ENCODE measurements at regions not wholly inside any gene's neighbourhood (a gene's known extent, or its start where the extent isn't known, plus 50 kb on each side); places are given as distances from the start of the nearest gene placed in this dataset.
A peak's percentile ranks its signal among the peaks of the same experiment; 100 is the strongest.
"Not testable (repeated sequence)": the region's sequence is repeated elsewhere in the genome, so short reads cannot be mapped to it uniquely, and the experiment has no call there.

DNA sequence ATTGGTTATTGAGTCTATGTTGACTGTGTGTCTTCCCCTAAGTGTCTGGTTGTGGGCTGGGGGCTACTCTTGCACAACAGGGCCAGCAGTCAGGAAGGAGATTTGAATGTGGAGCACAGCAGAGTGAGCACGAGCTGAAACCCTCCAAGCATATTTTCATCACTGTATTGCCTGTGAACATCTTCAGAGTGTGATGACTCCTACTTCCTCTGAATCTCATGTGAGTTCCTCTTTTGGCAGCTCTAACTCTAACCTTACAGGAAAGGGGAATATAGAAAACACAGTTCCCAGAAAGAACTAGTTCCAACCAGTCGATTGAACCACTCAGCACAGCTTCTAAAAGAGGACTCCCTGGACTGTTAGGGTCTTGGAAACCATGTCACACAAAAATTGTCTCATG lies 211.6 kb downstream of the RAP2B start:
- DNase-seq, result no peak
- no peaks in the 10 kb centered on the region for H3K27me3 ChIP-seq
- intact Hi-C loops (cut with DNase I; ENCODE audit: low total_unique reads), result no loop called here
- no peak overlapping the region for H3K4me3 ChIP-seq
- H3K4me1 ChIP-seq, result no peaks in the 10 kb centered on the region
- 76 to 84% methylated on average over 2 of the region's 2 CpGs for WGBS, 2 donors
- H3K9me3 ChIP-seq, result no peaks in the 10 kb centered on the region
- H3K27ac ChIP-seq, result no peak overlapping the region
- no peaks in the 10 kb centered on the region for H3K36me3 ChIP-seq (ENCODE audit: low read depth, missing control alignments)
- no peak for TF ChIP-seq POLR2A (IDR thresholded peaks at IDR 0.05)
- TF ChIP-seq, protein P1, sequence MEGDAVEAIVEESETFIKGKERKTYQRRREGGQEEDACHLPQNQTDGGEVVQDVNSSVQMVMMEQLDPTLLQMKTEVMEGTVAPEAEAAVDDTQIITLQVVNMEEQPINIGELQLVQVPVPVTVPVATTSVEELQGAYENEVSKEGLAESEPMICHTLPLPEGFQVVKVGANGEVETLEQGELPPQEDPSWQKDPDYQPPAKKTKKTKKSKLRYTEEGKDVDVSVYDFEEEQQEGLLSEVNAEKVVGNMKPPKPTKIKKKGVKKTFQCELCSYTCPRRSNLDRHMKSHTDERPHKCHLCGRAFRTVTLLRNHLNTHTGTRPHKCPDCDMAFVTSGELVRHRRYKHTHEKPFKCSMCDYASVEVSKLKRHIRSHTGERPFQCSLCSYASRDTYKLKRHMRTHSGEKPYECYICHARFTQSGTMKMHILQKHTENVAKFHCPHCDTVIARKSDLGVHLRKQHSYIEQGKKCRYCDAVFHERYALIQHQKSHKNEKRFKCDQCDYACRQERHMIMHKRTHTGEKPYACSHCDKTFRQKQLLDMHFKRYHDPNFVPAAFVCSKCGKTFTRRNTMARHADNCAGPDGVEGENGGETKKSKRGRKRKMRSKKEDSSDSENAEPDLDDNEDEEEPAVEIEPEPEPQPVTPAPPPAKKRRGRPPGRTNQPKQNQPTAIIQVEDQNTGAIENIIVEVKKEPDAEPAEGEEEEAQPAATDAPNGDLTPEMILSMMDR (IDR thresholded peaks at IDR 0.05), result no peak

DNA sequence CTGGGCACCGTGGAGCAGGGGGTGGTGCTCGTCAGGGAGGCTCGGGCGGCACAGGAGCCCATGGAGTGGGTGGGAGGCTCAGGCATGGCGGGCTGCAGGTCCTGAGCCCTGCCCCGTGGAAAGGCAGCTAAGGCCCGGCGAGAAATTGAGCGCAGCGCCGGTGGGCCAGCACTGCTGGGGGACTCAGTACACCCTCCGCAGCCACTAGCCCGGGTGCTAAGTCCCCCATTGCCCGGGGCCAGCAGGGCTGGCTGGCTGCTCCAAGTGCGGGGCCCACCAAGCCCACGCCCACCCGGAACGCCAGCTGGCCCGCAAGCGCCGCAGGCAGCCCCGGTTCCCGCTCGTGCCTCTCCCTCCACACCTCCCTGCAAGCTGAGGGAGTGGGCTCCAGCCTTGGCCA lies 216.3 kb downstream of the RAP2B start:
- H3K27ac ChIP-seq; H3K36me3 ChIP-seq (ENCODE audit: low read depth, missing control alignments); H3K4me1 ChIP-seq; H3K9me3 ChIP-seq; H3K27me3 ChIP-seq; intact Hi-C loops (cut with DNase I; ENCODE audit: low total_unique reads); DNase-seq: not testable (repeated sequence)
- peak overlapping the region in 1 of 2 donors; percentile 23 for H3K4me3 ChIP-seq
- WGBS, 2 donors, result 78% methylated on average over 20 of the region's 24 CpGs; no CpG with 5 or more reads in 1 of the 2 donors

DNA sequence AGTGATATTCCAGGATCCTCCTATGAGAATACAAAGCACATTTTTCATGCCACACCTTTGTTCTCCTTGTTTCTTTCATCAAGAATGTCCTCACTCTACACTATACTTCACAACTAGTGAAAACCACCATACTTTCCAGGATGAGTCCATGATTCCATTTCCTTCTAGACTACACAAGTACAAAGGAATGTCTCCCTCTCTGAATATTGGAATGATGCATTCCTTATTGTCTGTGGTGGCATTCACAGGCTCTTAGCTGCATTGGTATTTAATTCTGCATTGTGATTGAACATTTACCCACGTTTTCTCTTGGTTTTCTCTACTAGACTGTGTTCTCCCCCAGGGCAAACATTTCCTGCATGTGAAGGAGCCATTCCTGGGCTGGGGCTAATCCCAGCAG lies 217.5 kb downstream of the RAP2B start:
- Histone ChIP-seq H3K27me3 (no peaks in the 10 kb centered on the region), H3K4me1 (no peaks in the 10 kb centered on the region), H3K27ac (no peak overlapping the region), H3K36me3 (ENCODE audit: low read depth, missing control alignments) (no peaks in the 10 kb centered on the region), H3K4me3 (no peak overlapping the region), H3K9me3 (no peaks in the 10 kb centered on the region)
- intact Hi-C loops (cut with DNase I; ENCODE audit: low total_unique reads), result no loop called here
- 61 to 64% methylated on average over 1 of the region's 1 CpG for WGBS, 2 donors
- no peak for DNase-seq
- TF ChIP-seq POLR2A (IDR thresholded peaks at IDR 0.05), result no peak
- TF ChIP-seq, protein P1 (IDR thresholded peaks at IDR 0.05), result no peak

- intact Hi-C loops (cut with DNase I; ENCODE audit: low total_unique reads), result no loop called here
- no peak overlapping the region for H3K27ac ChIP-seq
- DNase-seq, result no peak
- no peaks in the 10 kb centered on the region for H3K36me3 ChIP-seq (ENCODE audit: low read depth, missing control alignments)
- no peaks in the 10 kb centered on the region for H3K4me1 ChIP-seq
- H3K9me3 ChIP-seq, result no peaks in the 10 kb centered on the region
- H3K27me3 ChIP-seq, result no peaks in the 10 kb centered on the region
- TF ChIP-seq, protein P1 (IDR thresholded peaks at IDR 0.05), result no peak
- TF ChIP-seq POLR2A (IDR thresholded peaks at IDR 0.05), result no peak
- H3K4me3 ChIP-seq, result no peak overlapping the region
Observed at GRCh38 chr3:153385343-153385742, 223.3 kb downstream of the RAP2B start.

GRCh38 chr3:153392363-153392762 lies 230.3 kb downstream of the RAP2B start:
- intact Hi-C loops (cut with DNase I; ENCODE audit: low total_unique reads), result no loop called here
- TF ChIP-seq, protein P1 (IDR thresholded peaks at IDR 0.05), result no peak
- no peak for TF ChIP-seq POLR2A (IDR thresholded peaks at IDR 0.05)
- no peak for DNase-seq
- Histone ChIP-seq H3K9me3 (no peaks in the 10 kb centered on the region), H3K4me3 (no peak overlapping the region), H3K36me3 (ENCODE audit: low read depth, missing control alignments) (no peaks in the 10 kb centered on the region), H3K4me1 (no peaks in the 10 kb centered on the region), H3K27ac (no peak overlapping the region), H3K27me3 (no peaks in the 10 kb centered on the region)
- 83 to 87% methylated on average over 2 of the region's 2 CpGs for WGBS, 2 donors

Measured in testis (tissue), 2 donors.